Gastroesophageal sphincter (tissue), 4 donors: ENCODE measurements at regions not wholly inside any gene's neighbourhood (a gene's known extent, or its start where the extent isn't known, plus 50 kb on each side); places are given as distances from the start of the nearest gene placed in this dataset.

ENCODE experiments used
- ATAC-seq: fragments of 150-250 bp; one replicate; pipeline ENCODE4 v1.9.1; 2016; ENCODE audit warnings: mild to moderate bottlenecking, moderate library complexity
- H3K27ac ChIP-seq, 4 donors: fragments of 200-600 bp; sonication (generic) in 3 of 4; 1 replicate in 3 of 4; 2 replicates in 1 of 4; pipeline ENCODE4 v1.5.1; 2016 to 2019
- H3K27me3 ChIP-seq: fragments of 200-600 bp; sonication (generic); one replicate; pipeline ENCODE4 v1.5.1; 2019
- H3K36me3 ChIP-seq, 2 donors: fragments of 200-600 bp; sonication (generic); one replicate each; pipeline ENCODE4 v1.5.1; 2019; ENCODE audit warnings: control low read depth in 1 of 2
- H3K4me1 ChIP-seq, 3 donors: fragments of 200-600 bp; sonication (generic); 1 replicate in 2 of 3; 2 replicates in 1 of 3; pipeline ENCODE4 v1.5.1; 2016 to 2019; ENCODE audit warnings: control low read depth in 2 of 3
- H3K4me3 ChIP-seq, 2 donors: fragments of 200-600 bp; sonication (generic); one replicate each; pipeline ENCODE4 v1.5.1; 2019; ENCODE audit warnings: mild to moderate bottlenecking in 1 of 2, moderate library complexity in 1 of 2
- H3K9me3 ChIP-seq, 3 donors: fragments of 200-600 bp; sonication (generic); one replicate each; pipeline ENCODE4 v1.5.1; 2017 to 2019; ENCODE audit warnings: control low read depth in 2 of 3
- CTCF ChIP-seq, 4 experiments: fragments of 200-600 bp in 2 of 4; fragments of 450-650 bp in 2 of 4; sonication (generic) in 1 of 4; IDR thresholded peaks; one replicate each; pipeline ENCODE4 v1.5.1; 2017 to 2019; ENCODE audit warnings: antibody characterized with exemption in 4 of 4, mild to moderate bottlenecking in 2 of 4, moderate library complexity in 2 of 4
- EP300 ChIP-seq: sonication (generic); formaldehyde crosslinking; IDR thresholded peaks from one replicate; pipeline ENCODE4 v1.6.1; 2017; ENCODE audit warnings: antibody characterized with exemption, mild to moderate bottlenecking
- POLR2A ChIP-seq, 2 donors: fragments of 450-650 bp; IDR thresholded peaks; one replicate each; pipeline ENCODE4 v1.6.1; 2017; ENCODE audit warnings: antibody characterized with exemption in 2 of 2, mild to moderate bottlenecking in 2 of 2, moderate library complexity in 1 of 2
- POLR2AphosphoS5 ChIP-seq: sonication (generic); formaldehyde crosslinking; IDR thresholded peaks from one replicate; pipeline ENCODE4 v1.6.1; 2017; ENCODE audit warnings: antibody characterized with exemption
- WGBS, 2 donors: methylation state at CpG; one replicate each; pipeline ENCODE4 v1.1.5; 2018; ENCODE audit warnings: low coverage in 1 of 2; 5-methylcytosine and 5-hydroxymethylcytosine counted together

- H3K36me3 ChIP-seq: no peaks in the 10 kb centered on the region
- ATAC-seq: no peak
- no peak overlapping the region for H3K27ac ChIP-seq
- TF ChIP-seq EP300: no peak
- H3K4me3 ChIP-seq: no peak overlapping the region
- WGBS, 2 donors: no CpG with 5 or more reads among the region's 6 CpGs
- no peaks in the 10 kb centered on the region for H3K4me1 ChIP-seq
- no peaks in the 10 kb centered on the region for H3K27me3 ChIP-seq
- H3K9me3 ChIP-seq: no peaks in the 10 kb centered on the region
Observed at GRCh38 chr4:33188733-33189132, 2468.6 kb downstream of the PCDH7 start.

GRCh38 chr4:33189169-33189568, 2469.0 kb downstream of the PCDH7 start:
- WGBS, 2 donors: no CpG with 5 or more reads among the region's 1 CpG
- no peak for ATAC-seq
- no peaks in the 10 kb centered on the region for H3K27me3 ChIP-seq
- TF ChIP-seq EP300 (no peak), POLR2AphosphoS5 (no peak), CTCF (IDR thresholded peaks at IDR 0.05) (no peak), POLR2A (IDR thresholded peaks at IDR 0.05) (no peak)
- no peaks in the 10 kb centered on the region for H3K36me3 ChIP-seq
- H3K9me3 ChIP-seq: no peaks in the 10 kb centered on the region
- no peak overlapping the region for H3K27ac ChIP-seq
- H3K4me3 ChIP-seq: no peak overlapping the region
- no peaks in the 10 kb centered on the region for H3K4me1 ChIP-seq

- H3K27me3 ChIP-seq: no peaks in the 10 kb centered on the region
- H3K4me1 ChIP-seq: no peaks in the 10 kb centered on the region
- no peak overlapping the region for H3K4me3 ChIP-seq
- no peak for ATAC-seq
- no peak overlapping the region for H3K27ac ChIP-seq
- no peaks in the 10 kb centered on the region for H3K36me3 ChIP-seq
- H3K9me3 ChIP-seq: no peaks in the 10 kb centered on the region
- TF ChIP-seq CTCF (IDR thresholded peaks at IDR 0.05): no peak
- TF ChIP-seq POLR2A (IDR thresholded peaks at IDR 0.05): no peak
- no peak for TF ChIP-seq EP300
- TF ChIP-seq POLR2AphosphoS5: no peak
- WGBS, 2 donors: 72 to 80% methylated on average over 2 of the region's 2 CpGs
Observed at GRCh38 chr4:33193109-33193508, 2472.9 kb downstream of the PCDH7 start.

- Histone ChIP-seq H3K36me3 (no peaks in the 10 kb centered on the region), H3K9me3 (no peaks in the 10 kb centered on the region), H3K4me1 (no peaks in the 10 kb centered on the region), H3K4me3 (no peak overlapping the region), H3K27me3 (no peaks in the 10 kb centered on the region), H3K27ac (no peak overlapping the region)
- no peak for ATAC-seq
- no peak for TF ChIP-seq CTCF (IDR thresholded peaks at IDR 0.05)
- no peak for TF ChIP-seq POLR2AphosphoS5
- TF ChIP-seq POLR2A (IDR thresholded peaks at IDR 0.05): no peak
- no peak for TF ChIP-seq EP300
Observed at GRCh38 chr4:33200377-33200776, 2480.2 kb downstream of the PCDH7 start.

GRCh38 chr4:33218238-33218637, 2498.1 kb downstream of the PCDH7 start:
- Histone ChIP-seq H3K4me1 (no peaks in the 10 kb centered on the region), H3K36me3 (no peaks in the 10 kb centered on the region), H3K9me3 (no peaks in the 10 kb centered on the region), H3K4me3 (no peak overlapping the region), H3K27me3 (no peaks in the 10 kb centered on the region), H3K27ac (no peak overlapping the region)
- TF ChIP-seq POLR2A (IDR thresholded peaks at IDR 0.05) (no peak), EP300 (no peak), POLR2AphosphoS5 (no peak)
- ATAC-seq: no peak
- 70 to 84% methylated on average over 3 to 5 of the region's 5 CpGs for whole genome bisulfite sequencing, 2 donors

GRCh38 chr4:33226133-33226532, 2506.0 kb downstream of the PCDH7 start:
- H3K27ac ChIP-seq: no peak overlapping the region
- no peaks in the 10 kb centered on the region for H3K36me3 ChIP-seq
- no peaks in the 10 kb centered on the region for H3K9me3 ChIP-seq
- no peak for ATAC-seq
- no peaks in the 10 kb centered on the region for H3K4me1 ChIP-seq
- H3K27me3 ChIP-seq: no peaks in the 10 kb centered on the region
- H3K4me3 ChIP-seq: no peak overlapping the region
- TF ChIP-seq EP300: no peak
- TF ChIP-seq POLR2AphosphoS5: no peak
- TF ChIP-seq CTCF (IDR thresholded peaks at IDR 0.05): no peak
- TF ChIP-seq POLR2A (IDR thresholded peaks at IDR 0.05): no peak
- 69 to 84% methylated on average over 2 of the region's 2 CpGs for WGBS, 2 donors
